HG03457 (cell line): ENCODE measurements at regions not wholly inside any gene's neighbourhood (a gene's known extent, or its start where the extent isn't known, plus 50 kb on each side); places are given as distances from the start of the nearest gene placed in this dataset.

ENCODE experiments used
- ATAC-seq: cut with Tn5 transposase; IDR thresholded peaks from one replicate; pipeline ENCODE4 v1.9.1; 2021; ENCODE audit warnings: moderate number of reproducible peaks; ENCODE audit not compliant: unreplicated experiment

GRCh38 chr10:128604025-128604424, 477.8 kb upstream of the MKI67 start:
- ATAC-seq: no peak

DNA sequence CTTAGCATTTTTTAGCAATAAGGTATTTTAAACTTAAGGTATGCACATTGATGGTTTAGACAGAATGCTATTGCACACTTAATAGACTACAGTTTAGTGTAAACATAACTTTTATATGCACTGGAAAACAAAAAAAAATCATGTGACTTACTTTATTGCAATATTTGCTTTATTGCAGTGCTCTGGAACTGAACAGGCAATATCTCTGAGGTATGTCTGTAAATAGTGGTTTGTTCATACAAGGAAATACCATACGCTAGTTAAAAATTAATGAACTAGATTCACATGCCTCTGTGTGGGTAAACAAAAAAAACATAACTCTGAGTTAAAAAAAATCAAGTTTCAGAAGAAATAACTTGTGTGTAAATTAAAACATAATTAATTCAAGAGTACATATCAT, 479.0 kb upstream of the MKI67 start:
- ATAC-seq: no peak

DNA sequence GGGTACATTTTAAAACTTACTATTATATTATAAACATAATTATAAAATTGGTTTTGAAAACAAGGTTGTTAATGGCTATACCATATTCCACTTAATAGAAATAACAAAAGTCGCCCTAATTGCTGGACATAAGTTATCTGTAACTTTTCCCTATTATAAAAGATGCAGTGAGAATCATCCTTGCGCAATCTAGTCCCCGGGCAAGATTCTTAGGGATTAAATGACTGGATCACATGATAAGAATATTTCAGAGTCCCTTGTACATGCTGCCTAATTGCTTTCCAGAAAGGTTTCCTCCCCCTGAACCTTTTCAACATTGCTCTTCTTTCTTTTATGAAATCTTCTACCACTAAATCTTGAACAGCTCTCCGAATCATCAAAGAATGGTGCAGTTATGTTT, 479.8 kb upstream of the MKI67 start:
- no peak for ATAC-seq

GRCh38 chr10:128608791-128609190, 482.6 kb upstream of the MKI67 start:
- ATAC-seq: no peak

GRCh38 chr10:128609460-128609859, 483.2 kb upstream of the MKI67 start:
- no peak for ATAC-seq

DNA sequence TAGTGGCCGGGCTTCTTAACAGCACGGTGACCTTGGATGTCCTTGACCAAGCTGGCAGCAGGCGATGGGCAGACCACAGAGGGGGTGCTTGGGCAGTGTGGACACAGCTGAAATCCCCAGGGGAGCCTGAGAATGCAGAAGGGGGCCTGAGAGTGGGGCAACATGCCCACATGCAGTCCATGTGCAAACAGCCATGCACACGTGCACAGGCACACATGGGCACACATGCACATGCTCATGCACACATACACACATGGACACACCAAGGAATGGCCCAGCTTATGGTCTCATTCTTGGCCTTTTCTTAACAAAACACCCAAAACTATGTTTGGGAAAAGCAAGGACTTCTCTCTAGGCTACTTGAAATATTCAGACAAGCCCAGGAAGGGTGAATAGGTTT, 483.9 kb upstream of the MKI67 start:
- no peak for ATAC-seq

- no peak for ATAC-seq
Observed at GRCh38 chr10:128612195-128612594, 486.0 kb upstream of the MKI67 start.

- ATAC-seq: no peak
Observed at GRCh38 chr10:128612631-128613030, 486.4 kb upstream of the MKI67 start.

DNA sequence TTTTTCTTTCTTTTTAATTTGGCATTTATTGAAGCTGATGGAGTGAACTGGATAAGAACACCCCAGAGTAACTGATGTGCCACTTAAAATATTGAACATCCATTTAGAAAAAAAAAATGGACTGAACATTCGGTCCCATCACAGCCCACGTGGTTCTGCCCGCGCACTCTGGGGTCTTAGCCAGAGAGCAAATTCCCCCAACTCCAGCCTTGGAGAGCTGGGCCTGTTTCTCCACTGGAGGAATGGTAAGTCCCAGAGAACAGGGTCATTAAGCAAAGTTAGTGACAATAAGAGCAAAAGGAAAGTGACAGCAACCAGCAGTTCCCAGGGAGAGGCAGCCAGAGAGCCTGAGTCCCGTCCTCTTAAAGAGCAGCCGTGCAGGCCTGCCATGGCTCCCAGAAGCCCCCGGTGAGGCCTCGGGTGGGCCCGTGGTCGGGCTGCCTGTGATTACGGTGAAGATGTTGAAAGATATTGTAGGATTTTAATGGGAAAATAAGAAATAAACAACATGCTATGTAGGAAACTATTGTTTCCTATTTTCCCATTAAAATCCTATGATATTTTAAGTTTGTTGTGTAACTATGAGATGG, 487.9 kb upstream of the MKI67 start:
- ATAC-seq: no peak

DNA sequence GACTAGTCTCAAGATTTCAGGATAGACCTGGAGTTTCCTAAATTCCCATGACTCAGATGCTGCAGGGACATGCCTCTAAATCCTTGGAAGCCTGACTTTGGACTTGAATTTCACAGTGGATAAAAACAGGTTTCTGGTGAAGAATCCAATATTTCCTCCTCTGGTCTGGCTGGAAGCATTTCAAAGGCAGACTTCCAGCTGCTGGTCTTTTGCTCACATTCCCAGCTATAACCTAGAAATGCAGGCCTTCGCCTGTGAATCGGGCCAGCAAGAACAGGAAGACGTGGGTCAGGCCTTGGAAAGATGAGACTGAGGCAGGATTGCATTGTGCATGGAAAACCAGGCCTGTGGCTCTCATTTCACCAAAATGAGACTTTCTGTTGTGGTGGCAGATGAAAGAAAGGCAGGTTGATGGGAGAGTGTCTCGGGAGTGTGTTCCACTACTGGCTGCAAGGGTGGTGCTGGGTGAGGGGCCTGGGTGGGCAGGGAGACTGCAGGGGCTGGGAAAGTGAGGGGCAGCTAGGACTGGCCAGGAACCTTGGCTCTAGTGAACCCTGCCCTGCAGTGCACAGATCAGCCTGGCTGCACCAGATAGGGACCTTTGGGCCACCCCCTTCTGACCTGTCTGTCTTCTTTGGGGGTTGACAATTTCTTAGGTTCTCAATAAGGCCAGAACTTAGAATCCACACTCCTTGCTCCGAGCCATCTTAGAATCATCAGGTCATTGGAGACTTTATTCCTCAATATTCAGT, 488.8 kb upstream of the MKI67 start:
- no peak for ATAC-seq

- no peak for ATAC-seq
Observed at GRCh38 chr10:128617532-128617931, 491.3 kb upstream of the MKI67 start.

DNA sequence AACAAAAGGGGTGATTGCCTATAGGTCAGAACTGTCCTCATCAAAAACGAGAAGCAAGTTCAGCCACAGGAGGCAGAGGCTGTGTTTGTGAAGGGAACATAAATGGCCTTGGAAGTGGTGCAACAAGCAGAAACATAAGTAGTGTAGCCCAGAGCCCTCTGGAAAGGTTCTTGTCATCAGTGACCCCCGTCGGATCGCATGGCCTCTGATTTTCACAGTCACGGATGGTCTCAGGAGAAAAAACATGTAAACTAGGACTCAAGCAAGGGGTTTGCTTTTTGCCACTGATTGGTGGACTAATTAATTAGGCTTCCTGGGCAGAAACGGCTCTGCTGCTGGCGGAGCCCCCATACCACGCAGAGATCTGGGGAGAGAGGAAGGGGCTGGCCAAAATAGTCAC, 496.5 kb upstream of the MKI67 start:
- no peak for ATAC-seq

DNA sequence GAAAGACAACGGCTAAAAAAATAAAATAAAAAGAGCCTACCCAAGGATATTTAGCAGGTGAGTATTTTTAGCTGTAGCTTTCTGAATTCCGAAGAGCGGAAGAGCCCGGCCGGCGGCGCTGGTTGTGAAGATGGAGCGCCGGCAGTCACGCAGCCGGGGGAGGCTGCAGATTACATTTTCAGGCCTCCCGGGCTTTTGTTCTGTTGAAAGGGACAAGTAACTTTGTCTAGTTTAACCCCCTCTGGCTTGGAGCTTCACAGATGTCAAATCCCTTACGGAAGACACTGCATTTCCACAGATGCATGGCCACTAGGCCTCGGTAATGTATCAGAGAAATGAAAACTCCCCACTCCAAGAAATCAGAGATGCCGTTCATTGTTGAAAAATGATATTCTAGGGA, 497.6 kb upstream of the MKI67 start:
- ATAC-seq: no peak

- no peak for ATAC-seq
Observed at GRCh38 chr10:128624656-128625530, 498.7 kb upstream of the MKI67 start.

- no peak for ATAC-seq
Observed at GRCh38 chr10:128625926-128626325, 499.7 kb upstream of the MKI67 start.

DNA sequence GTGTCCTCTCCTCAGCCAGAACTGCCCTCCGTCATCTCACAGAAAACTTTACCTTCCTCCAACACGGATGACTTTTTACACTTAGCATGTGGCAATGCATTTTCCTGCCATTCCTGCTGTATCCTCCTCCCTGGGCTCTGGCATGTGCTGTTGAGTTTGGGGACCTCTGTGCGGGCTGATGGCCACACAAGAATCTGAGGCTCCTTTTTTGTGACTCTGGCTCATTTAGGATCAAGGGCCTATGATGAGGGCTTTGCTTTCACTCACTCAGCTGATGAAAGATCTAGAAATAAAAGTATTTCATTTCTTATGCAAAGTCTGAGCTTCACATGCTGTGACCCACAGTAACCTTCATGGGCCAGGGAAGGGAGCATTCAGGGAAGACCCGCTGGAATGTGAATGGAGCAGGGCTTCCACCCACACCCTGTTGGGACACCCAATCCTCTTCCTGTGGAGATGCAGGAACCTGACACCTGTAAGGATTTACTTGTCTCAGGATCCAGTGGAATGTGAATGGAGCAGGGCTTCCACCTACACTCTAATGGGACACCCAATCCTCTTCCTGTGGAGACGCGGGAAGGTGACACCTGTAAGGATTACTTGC, 500.3 kb upstream of the MKI67 start:
- no peak for ATAC-seq

- no peak for ATAC-seq
Observed at GRCh38 chr10:128627811-128628210, 501.6 kb upstream of the MKI67 start.

- ATAC-seq: no peak
Observed at GRCh38 chr10:128628252-128628651, 502.0 kb upstream of the MKI67 start.

- no peak for ATAC-seq
Observed at GRCh38 chr10:128629111-128630096, 503.2 kb upstream of the MKI67 start.

- ATAC-seq: no peak
Observed at GRCh38 chr10:128630787-128631252, 504.6 kb upstream of the MKI67 start.
